PC-9 (cell line): ENCODE measurements at regions not wholly inside any gene's neighbourhood (a gene's known extent, or its start where the extent isn't known, plus 50 kb on each side); places are given as distances from the start of the nearest gene placed in this dataset.

Experiments used
- CTCF ChIP-seq: fragments of 200-600 bp; sonication (generic); conservative IDR thresholded peaks from 2 replicates; pipeline ENCODE4 v1.6.1; 2017; ENCODE audit warnings: mixed run types, antibody characterized with exemption, mild to moderate bottlenecking, moderate library complexity
- EZH2 ChIP-seq: fragments of 200-600 bp; sonication (generic); IDR thresholded peaks from 2 replicates; pipeline ENCODE4 v1.8.0; 2017; ENCODE audit warnings: antibody characterized with exemption, low read depth

- TF ChIP-seq CTCF: no peak
- TF ChIP-seq EZH2: no peak
Observed at GRCh38 chr17:13410874-13411273, 190.9 kb downstream of the HS3ST3A1 start.
